ENCODE measurements at regions not wholly inside any gene's neighbourhood (a gene's known extent, or its start where the extent isn't known, plus 50 kb on each side); places are given as distances from the start of the nearest gene placed in this dataset.

DNA sequence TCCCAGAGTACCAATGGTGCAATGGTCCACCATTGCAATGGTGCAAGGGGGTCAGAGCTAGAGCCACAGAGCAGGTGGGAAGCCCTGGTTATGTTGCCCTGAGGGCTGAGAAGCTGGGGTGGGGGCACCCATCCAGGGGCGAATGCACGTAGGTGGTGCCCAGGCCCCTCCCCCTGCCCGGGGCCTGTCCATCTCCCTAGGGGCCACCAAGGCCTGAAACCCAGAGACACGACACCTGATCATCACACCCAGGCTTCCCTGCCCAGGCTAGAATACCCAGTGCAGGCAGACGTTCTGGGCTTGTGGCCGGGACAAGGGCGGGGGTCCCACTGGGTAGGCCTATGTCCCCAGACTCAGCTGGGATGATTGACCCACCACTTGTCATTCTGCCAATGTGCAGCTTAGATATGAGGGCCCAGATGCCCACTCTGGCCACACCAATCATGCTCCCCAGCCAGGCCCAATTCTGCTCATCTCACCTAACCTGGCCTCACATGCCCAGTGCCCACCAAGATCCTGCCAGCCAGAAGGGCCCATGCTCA, 83.2 kb downstream of the ALG10 start (continued):
- TF ChIP-seq REST (IDR thresholded peaks at IDR 0.05) (no peak), EGR1 (IDR thresholded peaks at IDR 0.05; ENCODE audit: low read depth in 2 of 2) (no peak), RXRA (IDR thresholded peaks at IDR 0.05) (no peak), RAD21 (IDR thresholded peaks at IDR 0.05) (no peak), FOXA2 (IDR thresholded peaks at IDR 0.05) (no peak), FOXA1 (IDR thresholded peaks at IDR 0.05) (no peak), ATF3 (IDR thresholded peaks at IDR 0.05) (no peak), YY1 (IDR thresholded peaks at IDR 0.05) (no peak), SP1 (IDR thresholded peaks at IDR 0.05) (no peak), HNF4G (IDR thresholded peaks at IDR 0.05) (no peak), NR2F2 (IDR thresholded peaks at IDR 0.05) (no peak)

GRCh38 chr12:34106172-34106571, 83.9 kb downstream of the ALG10 start:
- 90% methylated on average over 2 of the region's 2 CpGs for WGBS
- peaks cover 0 to 4% (median 0%) of the 10 kb centered on the region in 4 donors for H3K27me3 ChIP-seq (ENCODE audit: control insufficient read depth in 4 of 4, insufficient read depth in 4 of 4, low read length in 3 of 4)
- H3K4me3 ChIP-seq (ENCODE audit: low read depth in 1 of 3, low read length in 3 of 3): no peak overlapping the region
- H3K36me3 ChIP-seq (ENCODE audit: control insufficient read depth in 4 of 4, insufficient read depth in 3 of 4, low read depth in 1 of 4, low read length in 3 of 4): no peaks in the 10 kb centered on the region
- peaks cover 0 to 7% (median 6%) of the 10 kb centered on the region in 4 donors for H3K4me1 ChIP-seq (ENCODE audit: control insufficient read depth in 4 of 4, insufficient read depth in 4 of 4, low read length in 3 of 4)
- no peak overlapping the region for H3K27ac ChIP-seq (ENCODE audit: low read depth in 1 of 2, low read length in 2 of 2)
- DNase-seq (ENCODE audit: low spot score): no peak
- H3K9ac ChIP-seq (ENCODE audit: low read depth in 1 of 2, low read length in 2 of 2): no peak overlapping the region
- no peak for TF ChIP-seq HNF4G (IDR thresholded peaks at IDR 0.05)
- no peak for TF ChIP-seq HNF4A (conservative IDR thresholded peaks at IDR 0.05)
- no peak for TF ChIP-seq RXRA (IDR thresholded peaks at IDR 0.05)
- no peak for TF ChIP-seq RAD21 (IDR thresholded peaks at IDR 0.05)
- TF ChIP-seq REST (IDR thresholded peaks at IDR 0.05): no peak
- TF ChIP-seq NR2F2 (IDR thresholded peaks at IDR 0.05): no peak
- no peak for TF ChIP-seq EGR1 (IDR thresholded peaks at IDR 0.05; ENCODE audit: low read depth in 2 of 2)
- no peak for TF ChIP-seq FOXA2 (IDR thresholded peaks at IDR 0.05)
- TF ChIP-seq, protein P1, sequence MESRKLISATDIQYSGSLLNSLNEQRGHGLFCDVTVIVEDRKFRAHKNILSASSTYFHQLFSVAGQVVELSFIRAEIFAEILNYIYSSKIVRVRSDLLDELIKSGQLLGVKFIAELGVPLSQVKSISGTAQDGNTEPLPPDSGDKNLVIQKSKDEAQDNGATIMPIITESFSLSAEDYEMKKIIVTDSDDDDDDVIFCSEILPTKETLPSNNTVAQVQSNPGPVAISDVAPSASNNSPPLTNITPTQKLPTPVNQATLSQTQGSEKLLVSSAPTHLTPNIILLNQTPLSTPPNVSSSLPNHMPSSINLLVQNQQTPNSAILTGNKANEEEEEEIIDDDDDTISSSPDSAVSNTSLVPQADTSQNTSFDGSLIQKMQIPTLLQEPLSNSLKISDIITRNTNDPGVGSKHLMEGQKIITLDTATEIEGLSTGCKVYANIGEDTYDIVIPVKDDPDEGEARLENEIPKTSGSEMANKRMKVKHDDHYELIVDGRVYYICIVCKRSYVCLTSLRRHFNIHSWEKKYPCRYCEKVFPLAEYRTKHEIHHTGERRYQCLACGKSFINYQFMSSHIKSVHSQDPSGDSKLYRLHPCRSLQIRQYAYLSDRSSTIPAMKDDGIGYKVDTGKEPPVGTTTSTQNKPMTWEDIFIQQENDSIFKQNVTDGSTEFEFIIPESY (IDR thresholded peaks at IDR 0.05): no peak
- TF ChIP-seq TAF1 (conservative IDR thresholded peaks at IDR 0.05): no peak
- no peak for TF ChIP-seq SP1 (IDR thresholded peaks at IDR 0.05)
- TF ChIP-seq YY1 (IDR thresholded peaks at IDR 0.05): no peak
- H3K9me3 ChIP-seq (ENCODE audit: control insufficient read depth in 4 of 4, low read length in 3 of 4): no peaks in the 10 kb centered on the region
